ENCODE measurements at regions not wholly inside any gene's neighbourhood (a gene's known extent, or its start where the extent isn't known, plus 50 kb on each side); places are given as distances from the start of the nearest gene placed in this dataset.

- Histone ChIP-seq H3K27ac (ENCODE audit: low read depth in 1 of 3, low read length in 2 of 3) (no peak overlapping the region), H3K36me3 (ENCODE audit: control insufficient read depth in 3 of 3, insufficient read depth in 2 of 3, low read depth in 1 of 3, low read length in 3 of 3) (no peaks in the 10 kb centered on the region), H3K27me3 (ENCODE audit: control insufficient read depth in 3 of 3, insufficient read depth in 3 of 3, low read length in 3 of 3) (no peaks in the 10 kb centered on the region), H3K4me1 (ENCODE audit: control insufficient read depth in 3 of 3, insufficient read depth in 2 of 3, low read depth in 1 of 3, low read length in 2 of 3) (no peaks in the 10 kb centered on the region), H3K4me3 (ENCODE audit: low read depth in 1 of 3, low read length in 3 of 3) (no peak overlapping the region), H3K9me3 (ENCODE audit: control insufficient read depth in 2 of 2, insufficient read depth in 1 of 2, low read depth in 1 of 2, low read length in 1 of 2) (peaks cover 0 to 21% of the 10 kb centered on the region in 2 donors)
- WGBS, 3 donors, result 0 to 53% (median 18%) methylated on average over 1 of the region's 1 CpG
- DNase-seq, result no peak
- FAIRE-seq, result no peak
Measured at GRCh38 chr7:69465262-69465661, 133.0 kb upstream of the AUTS2 start.

DNA sequence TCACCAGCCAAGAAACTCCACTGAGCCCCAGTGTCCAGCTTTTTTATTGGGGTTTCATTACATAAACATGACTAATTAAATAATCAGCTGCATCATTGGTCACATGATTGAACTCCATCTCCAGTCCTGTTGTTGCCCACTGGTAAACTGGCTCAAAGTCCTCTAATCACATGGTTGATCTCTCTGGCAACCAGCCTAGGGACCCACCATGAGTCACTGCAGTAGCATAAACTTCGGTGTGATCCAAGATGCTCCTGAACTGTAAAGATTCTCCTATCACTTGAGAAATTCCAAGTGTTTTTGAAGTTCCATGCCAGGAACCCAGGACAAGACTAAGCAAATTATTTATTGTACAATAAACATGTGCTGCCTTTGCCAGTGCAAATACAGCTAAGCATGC, 130.4 kb upstream of the AUTS2 start:
- Histone ChIP-seq H3K27me3 (ENCODE audit: control insufficient read depth in 3 of 3, insufficient read depth in 3 of 3, low read length in 3 of 3) (no peaks in the 10 kb centered on the region), H3K4me1 (ENCODE audit: control insufficient read depth in 3 of 3, insufficient read depth in 2 of 3, low read depth in 1 of 3, low read length in 2 of 3) (no peaks in the 10 kb centered on the region), H3K27ac (ENCODE audit: low read depth in 1 of 3, low read length in 2 of 3) (no peak overlapping the region), H3K9me3 (ENCODE audit: control insufficient read depth in 2 of 2, insufficient read depth in 1 of 2, low read depth in 1 of 2, low read length in 1 of 2) (peaks cover 0 to 24% of the 10 kb centered on the region in 2 donors), H3K36me3 (ENCODE audit: control insufficient read depth in 3 of 3, insufficient read depth in 2 of 3, low read depth in 1 of 3, low read length in 3 of 3) (no peaks in the 10 kb centered on the region), H3K4me3 (ENCODE audit: low read depth in 1 of 3, low read length in 3 of 3) (no peak overlapping the region)
- DNase-seq (no peak), FAIRE-seq (no peak)
- 56 to 73% (median 72%) methylated on average over 1 of the region's 1 CpG for WGBS, 3 donors

- FAIRE-seq (no peak), DNase-seq (no peak)
- WGBS, 3 donors, result 84 to 90% (median 90%) methylated on average over 5 of the region's 5 CpGs
Measured at GRCh38 chr7:69476416-69476815, 121.9 kb upstream of the AUTS2 start.

GRCh38 chr7:69482676-69483075, 115.6 kb upstream of the AUTS2 start:
- Histone ChIP-seq H3K27me3 (ENCODE audit: control insufficient read depth in 3 of 3, insufficient read depth in 3 of 3, low read length in 3 of 3) (no peaks in the 10 kb centered on the region), H3K27ac (ENCODE audit: low read depth in 1 of 3, low read length in 2 of 3) (no peak overlapping the region), H3K4me3 (ENCODE audit: low read depth in 1 of 3, low read length in 3 of 3) (no peak overlapping the region), H3K4me1 (ENCODE audit: control insufficient read depth in 3 of 3, insufficient read depth in 2 of 3, low read depth in 1 of 3, low read length in 2 of 3) (no peaks in the 10 kb centered on the region), H3K36me3 (ENCODE audit: control insufficient read depth in 3 of 3, insufficient read depth in 2 of 3, low read depth in 1 of 3, low read length in 3 of 3) (no peaks in the 10 kb centered on the region), H3K9me3 (ENCODE audit: control insufficient read depth in 2 of 2, insufficient read depth in 1 of 2, low read depth in 1 of 2, low read length in 1 of 2) (no peaks in the 10 kb centered on the region)
- 93 to 96% (median 94%) methylated on average over 18 of the region's 18 CpGs for WGBS, 3 donors
- FAIRE-seq, result no peak
- DNase-seq, result no peak

More at GRCh38 chr7:69476416-69476815, 121.9 kb upstream of the AUTS2 start:
- Histone ChIP-seq H3K9me3 (ENCODE audit: control insufficient read depth in 2 of 2, insufficient read depth in 1 of 2, low read depth in 1 of 2, low read length in 1 of 2) (no peaks in the 10 kb centered on the region), H3K4me3 (ENCODE audit: low read depth in 1 of 3, low read length in 3 of 3) (no peak overlapping the region), H3K27me3 (ENCODE audit: control insufficient read depth in 3 of 3, insufficient read depth in 3 of 3, low read length in 3 of 3) (no peaks in the 10 kb centered on the region), H3K36me3 (ENCODE audit: control insufficient read depth in 3 of 3, insufficient read depth in 2 of 3, low read depth in 1 of 3, low read length in 3 of 3) (no peaks in the 10 kb centered on the region), H3K4me1 (ENCODE audit: control insufficient read depth in 3 of 3, insufficient read depth in 2 of 3, low read depth in 1 of 3, low read length in 2 of 3) (no peaks in the 10 kb centered on the region), H3K27ac (ENCODE audit: low read depth in 1 of 3, low read length in 2 of 3) (no peak overlapping the region)

GRCh38 chr7:69489533-69489932, 108.7 kb upstream of the AUTS2 start:
- Histone ChIP-seq H3K4me3 (ENCODE audit: low read depth in 1 of 3, low read length in 3 of 3) (no peak overlapping the region), H3K9me3 (ENCODE audit: control insufficient read depth in 2 of 2, insufficient read depth in 1 of 2, low read depth in 1 of 2, low read length in 1 of 2) (no peaks in the 10 kb centered on the region), H3K4me1 (ENCODE audit: control insufficient read depth in 3 of 3, insufficient read depth in 2 of 3, low read depth in 1 of 3, low read length in 2 of 3) (no peaks in the 10 kb centered on the region), H3K27ac (ENCODE audit: low read depth in 1 of 3, low read length in 2 of 3) (no peak overlapping the region), H3K27me3 (ENCODE audit: control insufficient read depth in 3 of 3, insufficient read depth in 3 of 3, low read length in 3 of 3) (no peaks in the 10 kb centered on the region), H3K36me3 (ENCODE audit: control insufficient read depth in 3 of 3, insufficient read depth in 2 of 3, low read depth in 1 of 3, low read length in 3 of 3) (no peaks in the 10 kb centered on the region)
- FAIRE-seq, result no peak
- WGBS, 3 donors, result 90 to 93% (median 91%) methylated on average over 3 of the region's 3 CpGs
- no peak for DNase-seq

DNA sequence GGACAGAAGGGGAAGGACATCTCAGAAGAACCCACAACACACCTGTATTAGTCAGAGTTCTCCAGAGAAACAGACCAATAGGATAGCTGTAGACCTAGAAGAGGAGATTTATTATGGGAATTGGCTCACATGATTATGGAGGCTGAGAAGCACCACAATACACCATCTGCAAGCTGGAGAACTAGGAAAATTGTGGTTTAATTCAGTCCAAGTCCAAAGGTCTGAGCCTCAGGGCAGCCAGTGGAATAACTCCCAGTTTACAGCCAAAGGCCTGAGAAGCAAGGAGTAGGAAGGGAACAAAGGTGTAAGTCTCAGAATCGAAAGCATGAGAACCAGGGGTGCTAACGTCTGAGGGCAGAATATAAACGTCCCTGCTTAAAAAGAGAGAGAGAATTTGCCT, 99.6 kb upstream of the AUTS2 start:
- peak; percentile 16 to 57 for DNase-seq
- Histone ChIP-seq H3K9me3 (ENCODE audit: control insufficient read depth in 2 of 2, insufficient read depth in 1 of 2, low read depth in 1 of 2, low read length in 1 of 2) (peaks cover 0 to 9% of the 10 kb centered on the region in 2 donors), H3K4me1 (ENCODE audit: control insufficient read depth in 3 of 3, insufficient read depth in 2 of 3, low read depth in 1 of 3, low read length in 2 of 3) (no peaks in the 10 kb centered on the region), H3K27ac (ENCODE audit: low read depth in 1 of 3, low read length in 2 of 3) (peak overlapping the region in 1 of 3 donors; percentile 42), H3K4me3 (ENCODE audit: low read depth in 1 of 3, low read length in 3 of 3) (no peak overlapping the region), H3K27me3 (ENCODE audit: control insufficient read depth in 3 of 3, insufficient read depth in 3 of 3, low read length in 3 of 3) (no peaks in the 10 kb centered on the region), H3K36me3 (ENCODE audit: control insufficient read depth in 3 of 3, insufficient read depth in 2 of 3, low read depth in 1 of 3, low read length in 3 of 3) (no peaks in the 10 kb centered on the region)
- FAIRE-seq, result no peak
- WGBS, 3 donors, result 16 to 54% (median 39%) methylated on average over 3 of the region's 3 CpGs

DNA sequence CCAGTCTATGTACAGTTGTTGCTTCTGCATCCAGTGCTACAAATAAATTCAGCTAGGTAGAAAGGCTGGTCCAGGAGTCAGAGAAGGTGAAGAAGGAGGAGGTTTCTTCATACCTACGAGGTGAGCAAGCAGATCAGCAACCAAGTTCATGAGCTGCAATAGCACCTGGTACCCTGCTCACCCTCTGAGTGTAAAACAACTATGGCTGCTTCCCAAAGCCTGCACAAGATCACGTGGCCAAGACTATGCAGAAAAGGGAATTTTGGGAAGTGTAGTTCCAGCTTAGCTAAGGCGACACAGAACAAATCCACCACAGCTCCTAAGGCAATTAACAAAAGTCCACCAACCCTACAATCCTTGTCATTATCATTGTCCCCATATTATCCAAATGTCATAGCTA, 95.9 kb upstream of the AUTS2 start:
- Histone ChIP-seq H3K27ac (ENCODE audit: low read depth in 1 of 3, low read length in 2 of 3) (no peak overlapping the region), H3K36me3 (ENCODE audit: control insufficient read depth in 3 of 3, insufficient read depth in 2 of 3, low read depth in 1 of 3, low read length in 3 of 3) (no peaks in the 10 kb centered on the region), H3K27me3 (ENCODE audit: control insufficient read depth in 3 of 3, insufficient read depth in 3 of 3, low read length in 3 of 3) (no peaks in the 10 kb centered on the region), H3K4me3 (ENCODE audit: low read depth in 1 of 3, low read length in 3 of 3) (no peak overlapping the region), H3K9me3 (ENCODE audit: control insufficient read depth in 2 of 2, insufficient read depth in 1 of 2, low read depth in 1 of 2, low read length in 1 of 2) (peaks cover 0 to 9% of the 10 kb centered on the region in 2 donors), H3K4me1 (ENCODE audit: control insufficient read depth in 3 of 3, insufficient read depth in 2 of 3, low read depth in 1 of 3, low read length in 2 of 3) (no peaks in the 10 kb centered on the region)
- DNase-seq (no peak), FAIRE-seq (no peak)
- 72 to 75% (median 74%) methylated on average over 3 of the region's 3 CpGs for WGBS, 3 donors

DNA sequence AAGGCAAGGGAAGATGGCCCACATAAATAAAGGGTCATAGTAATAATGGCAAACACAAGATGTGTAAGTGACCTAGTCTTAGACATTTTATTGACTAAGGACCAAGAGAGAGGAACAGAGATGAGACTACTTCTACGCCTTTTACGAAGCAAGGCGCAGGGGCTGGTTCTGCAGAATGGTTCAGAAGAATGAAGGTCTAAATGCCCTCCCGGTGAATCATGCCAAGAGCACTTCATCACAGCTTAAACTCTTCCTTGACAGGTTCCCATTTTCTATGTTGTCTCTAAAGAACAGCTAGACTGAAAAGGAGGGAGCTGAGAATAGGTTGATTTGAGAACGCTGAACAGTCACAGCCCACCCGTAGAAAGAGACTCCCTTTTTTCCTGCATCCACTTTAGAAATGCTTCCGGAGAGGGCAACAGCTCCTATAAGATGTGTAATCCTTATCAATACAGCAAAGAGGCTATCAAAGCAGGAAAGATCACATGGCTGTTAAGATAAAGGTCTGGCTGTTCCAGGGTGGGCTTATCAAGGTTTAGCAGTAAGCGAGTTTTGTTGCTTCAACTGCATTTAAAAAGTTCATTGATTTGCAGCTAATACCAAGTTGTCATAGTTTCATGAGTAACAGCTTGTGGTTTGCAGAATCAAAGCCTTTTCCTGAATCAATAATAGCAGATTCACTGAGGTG, 93.4 kb upstream of the AUTS2 start:
- H3K27ac ChIP-seq (ENCODE audit: low read depth in 1 of 3, low read length in 2 of 3), result no peak overlapping the region
- no peak overlapping the region for H3K4me3 ChIP-seq (ENCODE audit: low read depth in 1 of 3, low read length in 3 of 3)
- H3K36me3 ChIP-seq (ENCODE audit: control insufficient read depth in 3 of 3, insufficient read depth in 2 of 3, low read depth in 1 of 3, low read length in 3 of 3), result no peaks in the 10 kb centered on the region
- H3K27me3 ChIP-seq (ENCODE audit: control insufficient read depth in 3 of 3, insufficient read depth in 3 of 3, low read length in 3 of 3), result no peaks in the 10 kb centered on the region
- DNase-seq (no peak), FAIRE-seq (no peak)
- peaks cover 0 to 4% of the 10 kb centered on the region in 2 donors for H3K9me3 ChIP-seq (ENCODE audit: control insufficient read depth in 2 of 2, insufficient read depth in 1 of 2, low read depth in 1 of 2, low read length in 1 of 2)
- WGBS, 3 donors, result 68 to 76% (median 74%) methylated on average over 8 of the region's 8 CpGs
- H3K4me1 ChIP-seq (ENCODE audit: control insufficient read depth in 3 of 3, insufficient read depth in 2 of 3, low read depth in 1 of 3, low read length in 2 of 3), result no peaks in the 10 kb centered on the region

DNA sequence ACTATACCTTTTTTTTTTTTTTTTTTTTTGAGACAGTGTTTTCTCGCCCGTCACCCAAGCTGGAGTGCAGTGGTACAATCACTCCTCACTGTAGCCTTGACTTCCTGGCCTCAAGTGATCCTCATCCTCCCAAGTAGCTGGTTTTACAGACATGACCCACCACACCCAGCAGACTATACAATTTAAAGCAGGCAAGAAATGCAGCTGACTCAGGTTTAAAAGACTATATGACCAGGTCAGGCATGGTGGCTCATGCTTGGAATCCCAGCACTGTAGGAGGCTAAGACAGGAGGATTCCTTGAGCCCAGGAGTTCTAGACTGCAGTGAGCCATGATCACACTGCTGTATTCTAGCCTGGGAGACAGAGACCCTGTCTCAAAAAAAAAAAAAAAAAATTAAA, 89.5 kb upstream of the AUTS2 start:
- H3K4me3 ChIP-seq (ENCODE audit: low read depth in 1 of 3, low read length in 3 of 3), result no peak overlapping the region

More for the DNA sequence above, 89.5 kb upstream of the AUTS2 start:
- FAIRE-seq (no peak), DNase-seq (no peak)
- H3K36me3 ChIP-seq (ENCODE audit: control insufficient read depth in 3 of 3, insufficient read depth in 2 of 3, low read depth in 1 of 3, low read length in 3 of 3), result no peaks in the 10 kb centered on the region
- H3K4me1 ChIP-seq (ENCODE audit: control insufficient read depth in 3 of 3, insufficient read depth in 2 of 3, low read depth in 1 of 3, low read length in 2 of 3), result no peaks in the 10 kb centered on the region
- H3K9me3 ChIP-seq (ENCODE audit: control insufficient read depth in 2 of 2, insufficient read depth in 1 of 2, low read depth in 1 of 2, low read length in 1 of 2), result no peaks in the 10 kb centered on the region
- 89 to 100% (median 100%) methylated on average over 2 of the region's 2 CpGs for WGBS, 3 donors
- no peaks in the 10 kb centered on the region for H3K27me3 ChIP-seq (ENCODE audit: control insufficient read depth in 3 of 3, insufficient read depth in 3 of 3, low read length in 3 of 3)
- H3K27ac ChIP-seq (ENCODE audit: low read depth in 1 of 3, low read length in 2 of 3), result no peak overlapping the region

Measured in small intestine (tissue), 7 donors.